ENCODE measurements at regions not wholly inside any gene's neighbourhood (a gene's known extent, or its start where the extent isn't known, plus 50 kb on each side); places are given as distances from the start of the nearest gene placed in this dataset.

DNA sequence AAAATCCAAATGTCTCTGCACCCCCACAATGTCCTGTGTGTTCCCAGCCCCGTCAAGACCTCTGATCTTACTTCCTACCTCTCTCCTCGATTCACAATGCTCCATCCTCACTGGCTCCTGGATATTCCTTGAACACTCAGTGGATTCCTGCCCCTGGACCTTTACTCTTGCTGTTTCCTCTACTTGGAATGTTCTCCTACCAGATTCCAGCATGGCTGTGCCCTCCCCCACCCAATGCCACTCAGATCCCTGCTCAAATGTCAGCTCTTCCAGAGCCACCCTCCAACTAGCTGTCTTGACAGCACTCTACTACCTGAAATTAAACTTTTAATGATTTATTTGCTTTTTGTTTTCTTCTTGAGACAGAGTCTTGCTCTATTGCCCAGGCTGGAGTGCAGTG is 107.4 kb downstream of the KLF5 start:
- Mint-ChIP-seq H3K27me3 (ENCODE audit: low read depth) (no peaks in the 10 kb centered on the region), H3K4me1 (peaks cover 28% of the 10 kb centered on the region), H3K36me3 (no peaks in the 10 kb centered on the region), H3K9me3 (peaks cover 8% of the 10 kb centered on the region), H3K4me3 (no peak overlapping the region), H3K27ac (no peak overlapping the region)
- DNase-seq (ENCODE audit: low spot score) (no peak), ATAC-seq (no peak)
- no peak for TF ChIP-seq FOXJ3 (CRISPR knock-in tag; IDR thresholded peaks at IDR 0.05; ENCODE audit: borderline replicate concordance)
- TF ChIP-seq GRHL2 (CRISPR knock-in tag; IDR thresholded peaks at IDR 0.05; ENCODE audit: insufficient replicate concordance, severe bottlenecking), result no peak
- TF ChIP-seq, protein P1, sequence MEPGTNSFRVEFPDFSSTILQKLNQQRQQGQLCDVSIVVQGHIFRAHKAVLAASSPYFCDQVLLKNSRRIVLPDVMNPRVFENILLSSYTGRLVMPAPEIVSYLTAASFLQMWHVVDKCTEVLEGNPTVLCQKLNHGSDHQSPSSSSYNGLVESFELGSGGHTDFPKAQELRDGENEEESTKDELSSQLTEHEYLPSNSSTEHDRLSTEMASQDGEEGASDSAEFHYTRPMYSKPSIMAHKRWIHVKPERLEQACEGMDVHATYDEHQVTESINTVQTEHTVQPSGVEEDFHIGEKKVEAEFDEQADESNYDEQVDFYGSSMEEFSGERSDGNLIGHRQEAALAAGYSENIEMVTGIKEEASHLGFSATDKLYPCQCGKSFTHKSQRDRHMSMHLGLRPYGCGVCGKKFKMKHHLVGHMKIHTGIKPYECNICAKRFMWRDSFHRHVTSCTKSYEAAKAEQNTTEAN (CRISPR knock-in tag; IDR thresholded peaks at IDR 0.05), result no peak
- no peak for TF ChIP-seq SP1 (CRISPR knock-in tag; conservative IDR thresholded peaks at IDR 0.05)
- TF ChIP-seq ZNF232 (CRISPR knock-in tag; IDR thresholded peaks at IDR 0.05), result no peak
- TF ChIP-seq SMAD4 (CRISPR knock-in tag; IDR thresholded peaks at IDR 0.05), result no peak
- TF ChIP-seq ZNF423 (CRISPR knock-in tag; IDR thresholded peaks at IDR 0.05), result no peak
- no peak for TF ChIP-seq ZBTB21 (CRISPR knock-in tag; IDR thresholded peaks at IDR 0.05; ENCODE audit: borderline replicate concordance)
- TF ChIP-seq CBFB (CRISPR knock-in tag; IDR thresholded peaks at IDR 0.05; ENCODE audit: low read depth), result no peak
- TF ChIP-seq ATF2 (CRISPR knock-in tag; IDR thresholded peaks at IDR 0.05; ENCODE audit: borderline replicate concordance, low read depth), result no peak
- no peak for TF ChIP-seq AFF4 (CRISPR knock-in tag; IDR thresholded peaks at IDR 0.05; ENCODE audit: borderline replicate concordance)
- TF ChIP-seq NR1H2 (CRISPR knock-in tag; IDR thresholded peaks at IDR 0.05), result no peak
- no peak for TF ChIP-seq ETV6 (CRISPR knock-in tag; IDR thresholded peaks at IDR 0.05)
- TF ChIP-seq RORB (CRISPR knock-in tag; IDR thresholded peaks at IDR 0.05), result no peak
- no peak for TF ChIP-seq ZNF532 (CRISPR knock-in tag; IDR thresholded peaks at IDR 0.05; ENCODE audit: borderline replicate concordance)
- TF ChIP-seq IRF1 (CRISPR knock-in tag; IDR thresholded peaks at IDR 0.05), result no peak
- TF ChIP-seq ZNF138 (CRISPR knock-in tag; conservative IDR thresholded peaks at IDR 0.05), result no peak
- TF ChIP-seq ATF1 (CRISPR knock-in tag; IDR thresholded peaks at IDR 0.05), result no peak
- ChIA-PET CTCF (no interaction called here), POLR2A (no interaction called here)

All from WTC11 (cell line).